Aorta (tissue), 5 donors: ENCODE measurements at regions not wholly inside any gene's neighbourhood (a gene's known extent, or its start where the extent isn't known, plus 50 kb on each side); places are given as distances from the start of the nearest gene placed in this dataset.
"Not testable (repeated sequence)": the region's sequence is repeated elsewhere in the genome, so short reads cannot be mapped to it uniquely, and the experiment has no call there.

ENCODE experiments used
- ATAC-seq: fragments of 200-7000 bp; cut with Tn5 transposase; one replicate; pipeline ENCODE4 v1.9.1; 2022; ENCODE audit warnings: moderate library complexity; ENCODE audit not compliant: low FRiP score
- DNase-seq, 2 donors: peaks; one replicate each; pipeline ENCODE4 v3.0.0-alpha.2; 2020
- H3K27ac ChIP-seq, 2 donors: one replicate each; pipeline ENCODE4 v1.5.1; 2013; ENCODE audit warnings: low read length in 2 of 2, mild to moderate bottlenecking in 2 of 2, moderate library complexity in 2 of 2, control low read depth in 1 of 2, inconsistent platforms in 1 of 2, low read depth in 1 of 2
- H3K27me3 ChIP-seq, 2 donors: one replicate each; pipeline ENCODE4 v1.6.1; 2013; ENCODE audit warnings: control low read depth in 1 of 2, low read length in 1 of 2, mild to moderate bottlenecking in 1 of 2, moderate library complexity in 1 of 2; ENCODE audit not compliant: insufficient read depth in 2 of 2, control insufficient read depth in 1 of 2
- H3K36me3 ChIP-seq, 2 donors: one replicate each; pipeline ENCODE4 v1.6.1; 2013; ENCODE audit warnings: control low read depth in 1 of 2, low read length in 1 of 2, mild to moderate bottlenecking in 1 of 2; ENCODE audit not compliant: insufficient read depth in 2 of 2, control insufficient read depth in 1 of 2
- H3K4me1 ChIP-seq, 2 donors: one replicate each; pipeline ENCODE4 v1.6.1; 2013; ENCODE audit warnings: low read length in 2 of 2, control low read depth in 1 of 2, mild to moderate bottlenecking in 1 of 2, moderate library complexity in 1 of 2; ENCODE audit not compliant: insufficient read depth in 2 of 2, control insufficient read depth in 1 of 2
- H3K4me3 ChIP-seq, 2 donors: one replicate each; pipeline ENCODE4 v1.5.1; 2013; ENCODE audit warnings: low read length in 2 of 2, control low read depth in 1 of 2, mild to moderate bottlenecking in 1 of 2
- H3K9me3 ChIP-seq: one replicate; pipeline ENCODE4 v1.6.1; 2013; ENCODE audit warnings: mild to moderate bottlenecking, low read length; ENCODE audit not compliant: control insufficient read depth
- WGBS, 2 donors: extraction: QIAGEN DNeasy Blood & Tissue Kit; methylation state at CpG; one replicate each; pipeline ENCODE4 v1.1.7; 2013; 5-methylcytosine and 5-hydroxymethylcytosine counted together
- intact Hi-C, 2 donors: fragments of 100-400 bp; cut with DNase I; formaldehyde crosslinking; loops; one replicate each; pipeline versions ENCODE4 v1.14.2 to v1.15.0; 2022
- donor health status: healthy with polysubstance abuse.
- donor health status: Bipolar disorder and iron deficiency.
- donor health status: DM: no; HTN: no; CAD: no.
- donor health status: DM: no; HTN: no; CAD: no.
- donor health status: DM: yes; HTN: yes; CAD: no.

- H3K4me1 ChIP-seq, DNase-seq, H3K9me3 ChIP-seq, intact Hi-C loops, ATAC-seq, H3K27ac ChIP-seq, H3K4me3 ChIP-seq, H3K36me3 ChIP-seq, H3K27me3 ChIP-seq: not testable (repeated sequence)
- WGBS, 2 donors = 85 to 91% methylated on average over 4 of the region's 4 CpGs
These were observed 106.2 kb upstream of the UNC5B start for GRCh38 chr10:71106151-71106550.

- H3K27me3 ChIP-seq, H3K4me1 ChIP-seq, H3K27ac ChIP-seq, H3K36me3 ChIP-seq, H3K9me3 ChIP-seq, DNase-seq, intact Hi-C loops, ATAC-seq, H3K4me3 ChIP-seq: not testable (repeated sequence)
- WGBS, 2 donors = 92 to 93% methylated on average over 7 of the region's 7 CpGs
These were observed 105.3 kb upstream of the UNC5B start for GRCh38 chr10:71107117-71107516.

GRCh38 chr10:71108042-71108441, 104.3 kb upstream of the UNC5B start:
- H3K4me1 ChIP-seq, H3K9me3 ChIP-seq, H3K4me3 ChIP-seq, H3K36me3 ChIP-seq, H3K27me3 ChIP-seq, ATAC-seq, DNase-seq, H3K27ac ChIP-seq, intact Hi-C loops: not testable (repeated sequence)
- WGBS, 2 donors = 89 to 93% methylated on average over 1 of the region's 1 CpG

- Histone ChIP-seq H3K4me3 (no peak overlapping the region), H3K4me1 (no peaks in the 10 kb centered on the region), H3K27ac (no peak overlapping the region), H3K9me3 (peaks cover 10% of the 10 kb centered on the region), H3K36me3 (no peaks in the 10 kb centered on the region), H3K27me3 (no peaks in the 10 kb centered on the region)
- no peak for DNase-seq
- WGBS, 2 donors = 76 to 80% methylated on average over 2 of the region's 2 CpGs
- ATAC-seq = no peak
- intact Hi-C loops = no loop called here
These were observed 100.1 kb upstream of the UNC5B start for GRCh38 chr10:71112138-71112785.

- peaks cover 12% of the 10 kb centered on the region for H3K9me3 ChIP-seq
- WGBS, 2 donors = 78 to 82% methylated on average over 1 of the region's 1 CpG
- H3K27ac ChIP-seq = no peak overlapping the region
- intact Hi-C loops = no loop called here
- H3K27me3 ChIP-seq = no peaks in the 10 kb centered on the region
- no peak for DNase-seq
- no peaks in the 10 kb centered on the region for H3K36me3 ChIP-seq
- H3K4me3 ChIP-seq = no peak overlapping the region
- no peak for ATAC-seq
- no peaks in the 10 kb centered on the region for H3K4me1 ChIP-seq
These were observed 95.9 kb upstream of the UNC5B start for GRCh38 chr10:71116426-71116825.

- ATAC-seq, intact Hi-C loops, H3K27me3 ChIP-seq, H3K4me3 ChIP-seq, H3K36me3 ChIP-seq, DNase-seq, H3K27ac ChIP-seq, H3K4me1 ChIP-seq: not testable (repeated sequence)
- H3K9me3 ChIP-seq = peaks cover 12% of the 10 kb centered on the region
- WGBS, 2 donors = 67 to 68% methylated on average over 4 of the region's 4 CpGs
These were observed 94.8 kb upstream of the UNC5B start for GRCh38 chr10:71117589-71117988.

GRCh38 chr10:71123023-71123422, 89.3 kb upstream of the UNC5B start:
- no peak for DNase-seq
- intact Hi-C loops = no loop called here

GRCh38 chr10:71124921-71125748, 87.2 kb upstream of the UNC5B start:
- intact Hi-C loops = no loop called here
- 90 to 93% methylated on average over 13 of the region's 13 CpGs for WGBS, 2 donors
- Histone ChIP-seq H3K4me3 (no peak overlapping the region), H3K36me3 (no peaks in the 10 kb centered on the region), H3K9me3 (no peaks in the 10 kb centered on the region), H3K27me3 (no peaks in the 10 kb centered on the region), H3K27ac (no peak overlapping the region), H3K4me1 (no peaks in the 10 kb centered on the region)
- DNase-seq (no peak), ATAC-seq (peak; percentile 19)

More at GRCh38 chr10:71123023-71123422, 89.3 kb upstream of the UNC5B start:
- H3K9me3 ChIP-seq = peaks cover 1% of the 10 kb centered on the region
- no peaks in the 10 kb centered on the region for H3K36me3 ChIP-seq
- no peaks in the 10 kb centered on the region for H3K27me3 ChIP-seq
- no peak overlapping the region for H3K4me3 ChIP-seq
- H3K4me1 ChIP-seq = no peaks in the 10 kb centered on the region
- ATAC-seq = no peak
- H3K27ac ChIP-seq = no peak overlapping the region

GRCh38 chr10:71125749-71126107, 86.6 kb upstream of the UNC5B start:
- no peak for DNase-seq
- ATAC-seq = no peak
- H3K27ac ChIP-seq = no peak overlapping the region
- no peak overlapping the region for H3K4me3 ChIP-seq
- no peaks in the 10 kb centered on the region for H3K4me1 ChIP-seq
- H3K36me3 ChIP-seq = no peaks in the 10 kb centered on the region
- 91% methylated on average over 4 of the region's 4 CpGs for WGBS, 2 donors
- no peaks in the 10 kb centered on the region for H3K9me3 ChIP-seq
- no peaks in the 10 kb centered on the region for H3K27me3 ChIP-seq
- intact Hi-C loops = no loop called here
